PC-3 (cell line): ENCODE measurements at regions not wholly inside any gene's neighbourhood (a gene's known extent, or its start where the extent isn't known, plus 50 kb on each side); places are given as distances from the start of the nearest gene placed in this dataset.

Source experiments
- ATAC-seq: fragments of 200-7000 bp; cut with Tn5 transposase; 2 replicates; pipeline ENCODE4 v1.9.1; 2020; ENCODE audit warnings: mild to moderate bottlenecking, moderate library complexity
- BruUV-seq: library from RNA; stranded (reverse); fragments of 400-500 nt; replicated peaks from 2 replicates; lab custom pipeline; 2021; lab: Mats Ljungman, UMichigan
- CTCF ChIA-PET: fragments of 300-600 bp; sonication (Branson Sonifier 250); formaldehyde crosslinking; loops from one replicate; lab custom pipeline; 2022; ENCODE audit warnings: antibody characterized with exemption; lab: Charles Lee
- POLR2A ChIA-PET: fragments of 300-600 bp; sonication (Branson Sonifier 250); formaldehyde crosslinking; loops from one replicate; lab custom pipeline; 2022; ENCODE audit warnings: antibody characterized with exemption; ENCODE audit not compliant: unreplicated experiment; lab: Charles Lee
- DNase-seq: peaks from one replicate; pipeline ENCODE4 v3.0.0-alpha.2; 2015
- H2AFZ ChIP-seq: fragments of 300-600 bp; sonication (generic); 2 replicates; pipeline ENCODE4 v1.6.0; 2016; ENCODE audit warnings: antibody characterized with exemption, low read length
- H3F3A ChIP-seq: fragments of 300-600 bp; sonication (generic); one replicate; pipeline ENCODE4 v1.6.0; 2017; ENCODE audit warnings: antibody characterized with exemption, low read length, control low read depth, mild to moderate bottlenecking; ENCODE audit not compliant: unreplicated experiment
- H3K27ac ChIP-seq: fragments of 300-600 bp; sonication (generic); 2 replicates; pipeline ENCODE4 v1.5.1; 2016; ENCODE audit warnings: mild to moderate bottlenecking, low read length
- H3K27me3 ChIP-seq: fragments of 300-600 bp; sonication (generic); 2 replicates; pipeline ENCODE4 v1.6.1; 2016; ENCODE audit warnings: low read length, mixed read lengths
- H3K36me3 ChIP-seq: fragments of 300-600 bp; sonication (generic); 2 replicates; pipeline ENCODE4 v1.6.1; 2016; ENCODE audit warnings: low read depth, mixed run types, low read length, mixed read lengths
- H3K4me1 ChIP-seq: fragments of 300-600 bp; sonication (generic); 2 replicates; pipeline ENCODE4 v1.5.1; 2016; ENCODE audit warnings: low read length; ENCODE audit not compliant: insufficient read depth
- H3K4me2 ChIP-seq: fragments of 300-600 bp; sonication (generic); 2 replicates; pipeline ENCODE4 v1.6.0; 2016; ENCODE audit warnings: low read length
- H3K4me3 ChIP-seq: fragments of 300-600 bp; sonication (generic); 2 replicates; pipeline ENCODE4 v1.5.1; 2016; ENCODE audit warnings: mild to moderate bottlenecking, low read length, mixed read lengths
- H3K79me2 ChIP-seq: fragments of 300-600 bp; sonication (generic); 2 replicates; pipeline ENCODE4 v1.6.1; 2017; ENCODE audit warnings: low read length, mixed read lengths
- H3K9ac ChIP-seq: fragments of 300-600 bp; sonication (generic); 2 replicates; pipeline ENCODE4 v1.6.0; 2016; ENCODE audit warnings: mild to moderate bottlenecking, low read length
- H3K9me2 ChIP-seq: fragments of 300-600 bp; sonication (generic); replicated peaks from 2 replicates; pipeline ENCODE4 v1.6.1; 2016; ENCODE audit warnings: mixed run types, low read length, mixed read lengths
- H3K9me3 ChIP-seq: fragments of 300-600 bp; sonication (generic); 2 replicates; pipeline ENCODE4 v1.6.1; 2016; ENCODE audit warnings: low read length, mixed read lengths
- H4K20me1 ChIP-seq: fragments of 300-600 bp; sonication (generic); 2 replicates; pipeline ENCODE4 v1.6.1; 2016; ENCODE audit warnings: low read length, mixed read lengths
- CTCF ChIP-seq: fragments of 300-600 bp; sonication (generic); conservative IDR thresholded peaks from 2 replicates; pipeline ENCODE4 v1.5.1; 2017; ENCODE audit warnings: antibody characterized with exemption, low read depth, mild to moderate bottlenecking, low read length
- EZH2 ChIP-seq: fragments of 300-600 bp; sonication (generic); IDR thresholded peaks from one replicate; pipeline ENCODE4 v1.6.1; 2017; ENCODE audit warnings: antibody characterized with exemption, mild to moderate bottlenecking, low read length; ENCODE audit not compliant: unreplicated experiment
- EZH2phosphoT487 ChIP-seq: fragments of 300-600 bp; sonication (generic); IDR thresholded peaks from 2 replicates; pipeline ENCODE4 v1.6.1; 2018; ENCODE audit warnings: mild to moderate bottlenecking, antibody characterized with exemption, low read length, borderline replicate concordance
- intact Hi-C: fragments of 100-400 bp; cut with micrococcal nuclease; formaldehyde crosslinking; loops from 2 replicates; pipeline ENCODE4 v1.9.0; 2023

GRCh38 chr16:54847207-54847606 is 83.5 kb upstream of the IRX5 start:
- Histone ChIP-seq H3F3A (no peaks in the 10 kb centered on the region), H3K27ac (no peak overlapping the region), H3K9ac (no peak overlapping the region), H3K4me2 (no peak overlapping the region), H4K20me1 (no peaks in the 10 kb centered on the region), H3K27me3 (no peaks in the 10 kb centered on the region), H2AFZ (no peak overlapping the region), H3K79me2 (no peaks in the 10 kb centered on the region), H3K9me2 (no peaks in the 10 kb centered on the region), H3K4me3 (no peak overlapping the region), H3K4me1 (no peaks in the 10 kb centered on the region), H3K36me3 (no peaks in the 10 kb centered on the region), H3K9me3 (no peaks in the 10 kb centered on the region)
- TF ChIP-seq EZH2, result no peak
- TF ChIP-seq EZH2phosphoT487, result no peak
- BruUV-seq, result no TSS peak
- DNase-seq, result no peak
- no peak for ATAC-seq
- intact Hi-C loops, result no loop called here
- ChIA-PET POLR2A (no interaction called here), CTCF (no interaction called here)

GRCh38 chr16:54846766-54847165 is 83.9 kb upstream of the IRX5 start:
- no peaks in the 10 kb centered on the region for H3K79me2 ChIP-seq
- no peaks in the 10 kb centered on the region for H3K36me3 ChIP-seq
- H3K9me3 ChIP-seq, result no peaks in the 10 kb centered on the region
- ChIA-PET POLR2A (no interaction called here), CTCF (no interaction called here)
- no peak overlapping the region for H2AFZ ChIP-seq
- no peak overlapping the region for H3K9ac ChIP-seq
- no peaks in the 10 kb centered on the region for H4K20me1 ChIP-seq
- DNase-seq, result peak; percentile 26
- ATAC-seq, result no peak
- TF ChIP-seq EZH2 (no peak), EZH2phosphoT487 (no peak), CTCF (no peak)
- H3K9me2 ChIP-seq, result no peaks in the 10 kb centered on the region
- H3F3A ChIP-seq, result no peaks in the 10 kb centered on the region
- H3K27me3 ChIP-seq, result no peaks in the 10 kb centered on the region
- intact Hi-C loops, result no loop called here
- H3K27ac ChIP-seq, result no peak overlapping the region
- no TSS peak for BruUV-seq
- no peak overlapping the region for H3K4me2 ChIP-seq
- H3K4me3 ChIP-seq, result no peak overlapping the region
- H3K4me1 ChIP-seq, result no peaks in the 10 kb centered on the region

GRCh38 chr16:54843424-54843750 is 87.3 kb upstream of the IRX5 start:
- Histone ChIP-seq H3K4me1 (no peaks in the 10 kb centered on the region), H3F3A (no peaks in the 10 kb centered on the region), H2AFZ (no peak overlapping the region), H4K20me1 (no peaks in the 10 kb centered on the region), H3K79me2 (no peaks in the 10 kb centered on the region), H3K9me2 (no peaks in the 10 kb centered on the region), H3K36me3 (no peaks in the 10 kb centered on the region), H3K27ac (no peak overlapping the region), H3K9me3 (no peaks in the 10 kb centered on the region), H3K9ac (no peak overlapping the region), H3K4me2 (no peak overlapping the region), H3K4me3 (no peak overlapping the region), H3K27me3 (peaks cover under 1% of the 10 kb centered on the region; the same call in 1 of the 2 replicates)
- intact Hi-C loops, result no loop called here
- POLR2A ChIA-PET, result no interaction called here
- BruUV-seq, result no TSS peak
- DNase-seq (no peak), ATAC-seq (no peak)
- CTCF ChIA-PET, result no interaction called here
- TF ChIP-seq EZH2, result no peak
- TF ChIP-seq EZH2phosphoT487, result no peak
- TF ChIP-seq CTCF, result no peak
